Epithelial cell of esophagus (primary cell): ENCODE measurements at regions not wholly inside any gene's neighbourhood (a gene's known extent, or its start where the extent isn't known, plus 50 kb on each side); places are given as distances from the start of the nearest gene placed in this dataset.

Source experiments
- DNase-seq: peaks from one replicate; pipeline ENCODE4 v3.0.0; 2010; ENCODE audit warnings: low read depth
- H3K4me3 ChIP-seq: 2 replicates; pipeline ENCODE4 v1.5.1; 2011; ENCODE audit warnings: mild to moderate bottlenecking, low read length, control low read depth
- TF ChIP-seq, protein P1 (sequence below): IDR thresholded peaks from 2 replicates; pipeline ENCODE4 v1.5.1; 2011; ENCODE audit warnings: low read depth, mild to moderate bottlenecking, low read length, control low read depth, inconsistent platforms; ENCODE audit not compliant: insufficient read depth; ENCODE audit errors: missing control alignments

DNA sequence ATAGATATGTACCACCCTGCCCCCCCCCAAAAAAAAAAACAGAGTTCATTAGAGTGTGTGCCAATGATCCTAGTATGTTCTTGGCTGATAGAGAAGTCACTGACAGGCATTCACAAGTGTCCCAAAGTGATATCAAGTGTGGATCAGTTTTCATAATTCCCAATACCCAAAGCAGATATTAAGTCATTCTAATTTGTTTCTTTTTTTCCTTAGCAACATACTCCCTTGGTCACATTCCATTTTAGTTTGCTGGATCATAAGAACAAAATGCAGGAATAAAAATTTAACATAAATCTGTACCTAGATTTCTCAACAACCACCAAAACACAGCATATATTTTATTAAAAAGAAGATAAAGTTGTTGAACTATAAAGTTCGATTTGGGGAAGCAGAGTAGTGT lies 129.8 kb upstream of the PALMD start:
- DNase-seq: no peak
- no peak overlapping the region for H3K4me3 ChIP-seq
- TF ChIP-seq, protein P1, sequence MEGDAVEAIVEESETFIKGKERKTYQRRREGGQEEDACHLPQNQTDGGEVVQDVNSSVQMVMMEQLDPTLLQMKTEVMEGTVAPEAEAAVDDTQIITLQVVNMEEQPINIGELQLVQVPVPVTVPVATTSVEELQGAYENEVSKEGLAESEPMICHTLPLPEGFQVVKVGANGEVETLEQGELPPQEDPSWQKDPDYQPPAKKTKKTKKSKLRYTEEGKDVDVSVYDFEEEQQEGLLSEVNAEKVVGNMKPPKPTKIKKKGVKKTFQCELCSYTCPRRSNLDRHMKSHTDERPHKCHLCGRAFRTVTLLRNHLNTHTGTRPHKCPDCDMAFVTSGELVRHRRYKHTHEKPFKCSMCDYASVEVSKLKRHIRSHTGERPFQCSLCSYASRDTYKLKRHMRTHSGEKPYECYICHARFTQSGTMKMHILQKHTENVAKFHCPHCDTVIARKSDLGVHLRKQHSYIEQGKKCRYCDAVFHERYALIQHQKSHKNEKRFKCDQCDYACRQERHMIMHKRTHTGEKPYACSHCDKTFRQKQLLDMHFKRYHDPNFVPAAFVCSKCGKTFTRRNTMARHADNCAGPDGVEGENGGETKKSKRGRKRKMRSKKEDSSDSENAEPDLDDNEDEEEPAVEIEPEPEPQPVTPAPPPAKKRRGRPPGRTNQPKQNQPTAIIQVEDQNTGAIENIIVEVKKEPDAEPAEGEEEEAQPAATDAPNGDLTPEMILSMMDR: no peak

DNA sequence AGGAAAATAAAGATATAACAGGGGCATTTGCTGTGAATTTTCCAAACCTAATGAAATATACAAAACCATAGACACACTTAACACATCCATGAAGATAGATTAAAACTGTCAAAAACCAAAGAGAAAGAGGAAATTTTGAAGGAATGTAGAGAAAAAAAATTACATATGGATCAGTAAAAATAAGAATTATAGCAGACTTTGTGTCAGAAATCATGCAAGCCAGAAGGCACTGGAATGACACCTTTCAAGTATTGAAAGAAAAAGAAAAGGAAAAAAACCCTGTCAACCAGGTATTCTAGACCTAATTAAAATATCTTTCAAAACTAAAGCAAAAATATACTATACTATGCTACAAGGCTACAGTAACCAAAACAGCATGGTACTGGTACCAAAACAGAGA lies 125.8 kb upstream of the PALMD start:
- TF ChIP-seq, protein P1: no peak
- no peak for DNase-seq
- no peak overlapping the region for H3K4me3 ChIP-seq

GRCh38 chr1:99525331-99525730 lies 120.6 kb upstream of the PALMD start:
- TF ChIP-seq, protein P1: no peak
- no peak overlapping the region for H3K4me3 ChIP-seq
- DNase-seq: no peak

- DNase-seq: peak; percentile 19
- no peak overlapping the region for H3K4me3 ChIP-seq
- TF ChIP-seq, protein P1: peak; percentile 30
Measured at GRCh38 chr1:99527078-99527477, 118.8 kb upstream of the PALMD start.

DNA sequence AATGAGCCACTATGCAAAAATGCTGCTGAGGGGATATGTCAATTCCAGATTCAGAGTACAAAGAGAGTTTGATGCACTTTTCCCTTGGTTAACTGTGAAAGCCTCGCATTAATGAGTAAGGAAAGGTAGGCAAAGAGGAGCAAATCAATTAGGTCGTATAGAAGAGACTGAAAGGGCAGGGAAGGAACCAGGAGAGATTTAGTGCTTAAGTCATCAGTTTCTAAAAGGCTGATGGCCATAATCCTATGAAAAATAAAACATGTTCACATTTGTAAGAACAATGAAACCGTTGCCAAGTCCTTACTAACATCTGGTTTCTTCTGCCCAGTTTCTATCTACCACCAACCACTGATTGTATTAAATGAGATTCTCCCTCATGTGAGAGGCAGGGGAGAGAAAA lies 118.4 kb upstream of the PALMD start:
- DNase-seq: no peak
- TF ChIP-seq, protein P1: no peak
- no peak overlapping the region for H3K4me3 ChIP-seq

DNA sequence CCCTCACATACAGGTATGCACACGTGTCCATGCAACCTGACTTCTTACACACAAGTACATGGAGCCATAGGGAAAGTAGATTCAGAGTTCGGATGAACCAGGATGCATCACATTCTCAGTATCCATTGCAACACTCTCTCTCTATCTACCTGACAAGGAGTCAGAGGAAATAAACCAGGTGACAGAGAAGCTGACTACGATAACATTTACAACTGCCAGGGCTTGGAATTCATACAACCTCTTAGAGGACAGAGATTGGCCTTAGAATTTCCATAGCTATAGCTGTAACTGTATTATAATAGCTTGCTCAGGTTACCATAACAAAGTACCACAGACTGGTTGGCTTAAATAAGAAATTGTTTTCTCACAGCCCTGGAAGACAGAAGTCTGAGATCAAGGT lies 116.9 kb upstream of the PALMD start:
- H3K4me3 ChIP-seq: no peak overlapping the region
- TF ChIP-seq, protein P1: no peak
- DNase-seq: peak; percentile 54

DNA sequence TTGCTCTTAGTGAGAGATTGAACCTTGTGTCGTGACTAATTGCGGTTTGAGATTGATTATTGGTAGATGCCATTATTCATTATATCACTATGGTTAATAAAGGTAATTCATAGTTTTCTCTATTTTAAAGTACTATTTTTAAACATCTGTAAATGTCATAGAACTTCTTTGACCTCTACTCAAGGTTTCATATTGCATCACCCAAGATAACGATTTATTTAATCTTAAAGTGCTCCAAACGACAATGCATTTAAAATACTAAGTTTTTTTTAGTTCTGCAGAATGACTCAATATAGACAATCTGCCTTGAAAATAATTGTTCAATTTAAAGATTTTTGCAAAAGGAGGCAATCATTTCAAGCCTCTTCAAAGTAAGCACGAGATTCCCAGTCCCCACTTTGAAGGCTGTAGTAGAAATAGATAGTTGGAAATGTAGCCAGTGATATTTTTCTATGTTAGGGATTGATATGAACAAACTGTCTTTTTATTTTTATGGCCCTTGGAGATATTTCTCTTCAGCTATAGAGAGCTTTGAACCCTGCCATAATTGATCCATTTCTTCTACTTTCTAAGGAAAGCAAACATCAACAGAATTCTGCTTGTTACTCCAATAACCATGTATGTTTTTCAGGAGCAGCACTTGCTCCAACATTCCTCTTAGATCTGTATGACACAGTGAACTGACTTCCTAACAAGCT lies 114.2 kb upstream of the PALMD start:
- DNase-seq: no peak
- TF ChIP-seq, protein P1: no peak
- H3K4me3 ChIP-seq: no peak overlapping the region
